ENCODE measurements at regions not wholly inside any gene's neighbourhood (a gene's known extent, or its start where the extent isn't known, plus 50 kb on each side); places are given as distances from the start of the nearest gene placed in this dataset.

- dilution Hi-C loops (cut with MboI; ENCODE audit: extremely low pct_ligation_motif_present, low sequenced_read_pairs) = no loop called here
- no peaks in the 10 kb centered on the region for H3K27me3 ChIP-seq (ENCODE audit: control insufficient read depth in 2 of 2, insufficient read depth in 2 of 2, low read length in 2 of 2)
- no peak overlapping the region for H3K9ac ChIP-seq (replicated peaks; ENCODE audit: extremely low read depth, insufficient read depth, low read length)
- no peaks in the 10 kb centered on the region for H3K9me1 ChIP-seq (replicated peaks; ENCODE audit: control insufficient read depth, extremely low read depth, insufficient read depth, low read length)
- CTCF ChIA-PET = no interaction called here
- intact Hi-C loops (cut with micrococcal nuclease) = loop anchor here (1.0 kb wide), 1 partner anchor 33 kb away; no protein-coding TSS in a partner anchor
- no peak overlapping the region for H3K4me3 ChIP-seq (replicated peaks in 1 of 3; ENCODE audit: insufficient read depth in 1 of 3, low read depth in 1 of 3, low read length in 3 of 3)
- H3K36me3 ChIP-seq (ENCODE audit: control insufficient read depth in 2 of 2, extremely low read depth in 1 of 2, insufficient read depth in 2 of 2, low read length in 2 of 2) = no peaks in the 10 kb centered on the region
- H3K27ac ChIP-seq (ENCODE audit: insufficient read depth, low read depth, low read length) = no peak overlapping the region
- TF ChIP-seq, protein P1, sequence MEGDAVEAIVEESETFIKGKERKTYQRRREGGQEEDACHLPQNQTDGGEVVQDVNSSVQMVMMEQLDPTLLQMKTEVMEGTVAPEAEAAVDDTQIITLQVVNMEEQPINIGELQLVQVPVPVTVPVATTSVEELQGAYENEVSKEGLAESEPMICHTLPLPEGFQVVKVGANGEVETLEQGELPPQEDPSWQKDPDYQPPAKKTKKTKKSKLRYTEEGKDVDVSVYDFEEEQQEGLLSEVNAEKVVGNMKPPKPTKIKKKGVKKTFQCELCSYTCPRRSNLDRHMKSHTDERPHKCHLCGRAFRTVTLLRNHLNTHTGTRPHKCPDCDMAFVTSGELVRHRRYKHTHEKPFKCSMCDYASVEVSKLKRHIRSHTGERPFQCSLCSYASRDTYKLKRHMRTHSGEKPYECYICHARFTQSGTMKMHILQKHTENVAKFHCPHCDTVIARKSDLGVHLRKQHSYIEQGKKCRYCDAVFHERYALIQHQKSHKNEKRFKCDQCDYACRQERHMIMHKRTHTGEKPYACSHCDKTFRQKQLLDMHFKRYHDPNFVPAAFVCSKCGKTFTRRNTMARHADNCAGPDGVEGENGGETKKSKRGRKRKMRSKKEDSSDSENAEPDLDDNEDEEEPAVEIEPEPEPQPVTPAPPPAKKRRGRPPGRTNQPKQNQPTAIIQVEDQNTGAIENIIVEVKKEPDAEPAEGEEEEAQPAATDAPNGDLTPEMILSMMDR (IDR thresholded peaks at IDR 0.05; ENCODE audit: extremely low read depth in 1 of 2, insufficient read depth in 1 of 2, low read depth in 1 of 2, low read length in 2 of 2) = peak; percentile 19 to 35
- TF ChIP-seq, protein P2, sequence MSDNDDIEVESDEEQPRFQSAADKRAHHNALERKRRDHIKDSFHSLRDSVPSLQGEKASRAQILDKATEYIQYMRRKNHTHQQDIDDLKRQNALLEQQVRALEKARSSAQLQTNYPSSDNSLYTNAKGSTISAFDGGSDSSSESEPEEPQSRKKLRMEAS (IDR thresholded peaks at IDR 0.05; ENCODE audit: insufficient read depth, insufficient read length) = no peak
- H3K4me1 ChIP-seq (ENCODE audit: control insufficient read depth, extremely low read depth, insufficient read depth, low read length) = no peaks in the 10 kb centered on the region
- DNase-seq (ENCODE audit: low read depth, low spot score) (no peak), FAIRE-seq (peak; percentile 15)
- POLR2A ChIA-PET = no interaction called here
- no peaks in the 10 kb centered on the region for H3K9me3 ChIP-seq (replicated peaks; ENCODE audit: control insufficient read depth, insufficient read depth, low read length)
- no peak overlapping the region for H2AFZ ChIP-seq (ENCODE audit: low read depth, low read length)
- no peaks in the 10 kb centered on the region for H3K79me2 ChIP-seq (ENCODE audit: control insufficient read depth, insufficient read depth, low read length)
- BruUV-seq (replicated peaks) = no TSS peak
- H4K20me1 ChIP-seq (replicated peaks; ENCODE audit: control insufficient read depth, extremely low read depth, insufficient read depth, low read length) = no peaks in the 10 kb centered on the region
- no peak overlapping the region for H3K4me2 ChIP-seq (ENCODE audit: insufficient read depth, low read length)
These were observed 57.1 kb downstream of the FAM181B start for GRCh38 chr11:82676483-82677094.

DNA sequence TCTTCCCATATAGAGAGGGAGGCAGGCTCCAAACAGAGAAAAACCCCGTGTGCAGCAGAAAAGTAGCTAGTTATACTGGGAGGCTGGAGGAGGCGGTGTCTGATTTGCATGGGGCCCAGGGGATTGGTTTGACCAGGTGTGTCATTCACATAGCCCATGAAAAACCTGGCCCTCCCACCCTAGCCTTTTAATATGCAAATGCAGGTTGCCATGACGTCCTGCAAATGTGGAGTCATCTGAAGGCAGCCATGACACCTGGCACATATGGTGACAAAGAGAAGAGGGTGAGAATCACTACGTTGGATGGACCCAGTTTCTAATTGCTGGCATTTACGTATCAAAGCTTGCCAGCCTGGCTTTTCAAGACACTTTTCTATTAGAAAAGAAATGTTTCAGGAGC lies 57.8 kb downstream of the FAM181B start:
- FAIRE-seq = no peak
- Histone ChIP-seq H3K27me3 (ENCODE audit: control insufficient read depth in 2 of 2, insufficient read depth in 2 of 2, low read length in 2 of 2) (no peaks in the 10 kb centered on the region), H4K20me1 (replicated peaks; ENCODE audit: control insufficient read depth, extremely low read depth, insufficient read depth, low read length) (no peaks in the 10 kb centered on the region), H3K79me2 (ENCODE audit: control insufficient read depth, insufficient read depth, low read length) (no peaks in the 10 kb centered on the region), H3K9ac (replicated peaks; ENCODE audit: extremely low read depth, insufficient read depth, low read length) (no peak overlapping the region), H3K36me3 (ENCODE audit: control insufficient read depth in 2 of 2, extremely low read depth in 1 of 2, insufficient read depth in 2 of 2, low read length in 2 of 2) (no peaks in the 10 kb centered on the region), H3K4me1 (ENCODE audit: control insufficient read depth, extremely low read depth, insufficient read depth, low read length) (no peaks in the 10 kb centered on the region), H2AFZ (ENCODE audit: low read depth, low read length) (no peak overlapping the region), H3K4me3 (replicated peaks in 1 of 3; ENCODE audit: insufficient read depth in 1 of 3, low read depth in 1 of 3, low read length in 3 of 3) (no peak overlapping the region), H3K9me3 (replicated peaks; ENCODE audit: control insufficient read depth, insufficient read depth, low read length) (no peaks in the 10 kb centered on the region), H3K27ac (ENCODE audit: insufficient read depth, low read depth, low read length) (no peak overlapping the region), H3K4me2 (ENCODE audit: insufficient read depth, low read length) (no peak overlapping the region), H3K9me1 (replicated peaks; ENCODE audit: control insufficient read depth, extremely low read depth, insufficient read depth, low read length) (no peaks in the 10 kb centered on the region)
- no peak for DNase-seq (ENCODE audit: low read depth, low spot score)
- dilution Hi-C loops (cut with MboI; ENCODE audit: extremely low pct_ligation_motif_present, low sequenced_read_pairs) (no loop called here), intact Hi-C loops (cut with micrococcal nuclease) (loop anchor here (1.0 kb wide), 1 partner anchor 33 kb away; no protein-coding TSS in a partner anchor)
- POLR2A ChIA-PET = no interaction called here
- CTCF ChIA-PET = no interaction called here
- no TSS peak for BruUV-seq (replicated peaks)
- TF ChIP-seq POLR2AphosphoS5 (IDR thresholded peaks at IDR 0.05; ENCODE audit: insufficient read depth, low read depth, low read length) = no peak
- no peak for TF ChIP-seq GATA2 (IDR thresholded peaks at IDR 0.05; ENCODE audit: insufficient read depth, insufficient read length, low read depth, low read length)
- TF ChIP-seq, protein P2 (IDR thresholded peaks at IDR 0.05; ENCODE audit: insufficient read depth, insufficient read length) = no peak
- no peak for TF ChIP-seq JUN (IDR thresholded peaks at IDR 0.05; ENCODE audit: borderline replicate concordance, insufficient read depth, insufficient read length, low read depth)
- no peak for TF ChIP-seq EZH2 (IDR thresholded peaks at IDR 0.05; ENCODE audit: borderline replicate concordance, low read depth, low read length, severe bottlenecking)
- TF ChIP-seq POLR2A (IDR thresholded peaks at IDR 0.05; ENCODE audit: low read depth, low read length) = no peak
- TF ChIP-seq, protein P1 (IDR thresholded peaks at IDR 0.05; ENCODE audit: extremely low read depth in 1 of 2, insufficient read depth in 1 of 2, low read depth in 1 of 2, low read length in 2 of 2) = no peak
- TF ChIP-seq FOS (IDR thresholded peaks at IDR 0.05; ENCODE audit: borderline replicate concordance, insufficient read depth, low read length) = no peak
